NCI-H2081 (cell line): ENCODE measurements at regions not wholly inside any gene's neighbourhood (a gene's known extent, or its start where the extent isn't known, plus 50 kb on each side); places are given as distances from the start of the nearest gene placed in this dataset.

Experiments
- DNase-seq, 2 experiments: peaks; one replicate each; lab custom pipeline; 2025; lab: John Stamatoyannopoulos, UW

DNA sequence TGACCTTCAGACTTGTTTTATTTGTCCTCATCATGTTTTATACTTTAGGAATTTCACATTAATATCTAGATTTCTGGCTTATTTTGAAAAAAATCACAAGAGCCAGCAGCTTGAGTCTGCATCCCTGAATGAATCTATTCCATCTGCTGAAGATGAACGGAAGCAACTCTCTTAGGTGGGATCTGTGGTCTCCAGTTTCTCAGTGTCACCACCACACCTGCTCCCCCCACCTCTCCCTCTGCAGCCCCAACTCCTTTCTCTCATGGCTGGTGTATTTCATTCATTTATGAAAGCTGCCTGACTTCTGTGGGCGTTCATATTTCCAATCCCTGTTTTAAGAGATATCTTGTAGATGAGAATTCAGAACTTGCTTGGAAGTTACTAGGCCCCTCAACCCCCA lies 102.1 kb upstream of the AGBL1 start:
- no peak for DNase-seq

DNA sequence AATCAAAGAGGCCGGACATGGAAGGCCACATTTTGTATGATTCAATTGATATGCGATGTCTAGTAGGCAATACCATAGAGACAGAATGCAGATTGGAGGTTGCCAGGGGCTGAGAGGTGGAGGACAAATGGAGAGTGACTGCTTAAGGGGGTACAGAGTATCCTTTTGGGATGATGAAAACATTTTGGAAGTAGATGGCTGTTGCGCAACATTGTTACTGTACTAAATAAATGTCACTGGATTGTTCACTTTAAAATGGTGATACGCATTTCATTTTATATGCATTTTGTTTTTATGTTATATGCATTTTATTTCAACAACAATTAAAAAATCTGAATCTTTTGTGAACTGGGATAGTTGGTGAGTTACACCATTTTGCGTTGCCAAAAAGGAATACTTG lies 99.7 kb upstream of the AGBL1 start:
- DNase-seq = no peak

DNA sequence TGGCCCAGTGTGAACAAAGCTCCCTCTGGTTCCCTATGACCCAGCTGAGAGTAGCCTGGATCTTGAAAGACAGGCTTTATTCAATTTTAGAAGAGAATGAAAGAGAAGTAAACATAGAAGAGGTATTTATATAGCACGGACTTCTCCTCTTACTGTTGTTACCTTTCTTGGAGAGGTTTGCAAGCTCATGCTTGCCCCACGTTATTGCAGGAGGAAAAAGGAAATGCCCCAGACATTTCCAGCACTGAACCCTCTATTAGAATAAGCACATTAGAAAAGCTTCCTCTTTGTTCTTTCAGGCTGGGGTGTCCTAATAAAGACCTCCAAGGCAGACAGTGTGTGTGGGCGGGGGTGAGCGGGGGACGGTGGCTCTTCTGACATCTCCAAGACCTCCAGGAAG lies 98.7 kb upstream of the AGBL1 start:
- no peak for DNase-seq

DNA sequence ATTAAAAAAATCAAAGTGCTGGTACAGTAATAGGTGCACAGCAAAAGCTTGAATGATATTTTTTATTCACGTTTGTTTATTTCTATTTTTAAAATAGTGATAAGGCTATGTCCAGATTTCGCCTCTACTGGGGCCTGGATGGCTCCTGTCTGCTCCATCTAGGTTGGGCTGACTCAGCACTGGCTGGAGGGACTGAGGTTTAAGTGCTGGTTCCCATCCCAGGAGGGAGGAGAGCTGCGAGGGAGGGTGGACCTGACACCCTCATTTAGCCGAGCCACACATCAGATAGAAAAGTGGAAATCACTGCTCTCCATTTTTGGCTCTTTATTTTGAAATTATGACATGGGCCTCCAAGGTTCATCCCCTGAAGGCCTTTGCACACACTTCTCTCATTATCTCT lies 95.4 kb upstream of the AGBL1 start:
- DNase-seq = no peak

DNA sequence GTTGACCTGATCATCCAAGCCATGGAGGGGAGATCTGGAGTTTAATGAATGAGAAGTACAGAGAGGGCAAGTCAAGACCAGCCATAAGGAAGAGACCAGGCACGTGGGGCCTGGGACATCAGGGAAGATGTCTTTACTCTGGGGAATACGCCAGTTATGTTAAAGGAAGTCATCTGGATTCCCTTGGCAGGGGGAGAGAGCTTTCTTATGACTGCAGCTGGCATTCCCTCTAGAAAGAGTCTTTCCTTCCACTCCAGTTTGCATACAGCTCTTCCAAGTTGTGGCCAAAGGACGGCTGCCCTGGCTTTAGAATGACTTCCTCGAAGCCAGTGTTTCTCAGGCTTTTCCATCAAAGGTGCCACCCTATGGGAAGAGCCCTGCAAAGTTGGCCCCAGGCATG lies 93.6 kb upstream of the AGBL1 start:
- DNase-seq = no peak

DNA sequence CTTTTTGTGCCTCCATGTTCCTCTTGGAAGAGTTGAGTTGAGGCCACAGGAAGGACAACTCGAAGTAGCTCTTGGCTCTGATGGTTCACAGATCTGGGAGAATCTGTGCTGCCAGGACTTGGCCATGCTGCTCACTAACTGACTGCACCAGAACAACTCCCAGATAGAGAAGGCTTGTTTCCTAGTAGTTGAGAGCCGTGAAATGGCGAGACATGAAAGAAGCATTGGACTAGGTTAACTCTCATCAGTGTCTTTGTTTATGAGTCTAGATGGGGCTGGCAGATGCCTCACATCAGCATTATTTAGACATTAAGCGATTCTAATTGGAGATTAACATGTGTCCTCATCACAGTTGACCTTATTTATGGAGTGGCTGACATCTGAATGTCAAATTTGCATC lies 92.9 kb upstream of the AGBL1 start:
- no peak for DNase-seq

DNA sequence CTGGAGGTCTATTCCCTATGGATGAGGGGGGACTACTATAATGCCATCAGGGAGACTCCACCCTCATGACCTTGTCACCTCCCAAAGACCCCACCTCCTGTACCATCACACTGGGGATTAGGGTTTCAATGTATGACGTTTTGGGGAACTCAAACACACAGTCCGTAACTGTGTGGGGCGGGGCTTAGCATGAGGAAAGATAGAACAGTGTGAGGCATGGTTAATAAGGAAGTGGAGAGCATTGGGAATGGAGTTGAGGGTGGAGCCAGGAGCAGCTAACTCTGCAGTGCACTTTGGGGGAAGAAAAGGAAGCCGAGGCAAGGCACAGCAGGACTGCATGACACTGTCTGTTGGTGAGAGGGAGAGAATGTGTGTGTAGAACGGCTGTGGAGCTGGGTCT lies 90.9 kb upstream of the AGBL1 start:
- DNase-seq = no peak

DNA sequence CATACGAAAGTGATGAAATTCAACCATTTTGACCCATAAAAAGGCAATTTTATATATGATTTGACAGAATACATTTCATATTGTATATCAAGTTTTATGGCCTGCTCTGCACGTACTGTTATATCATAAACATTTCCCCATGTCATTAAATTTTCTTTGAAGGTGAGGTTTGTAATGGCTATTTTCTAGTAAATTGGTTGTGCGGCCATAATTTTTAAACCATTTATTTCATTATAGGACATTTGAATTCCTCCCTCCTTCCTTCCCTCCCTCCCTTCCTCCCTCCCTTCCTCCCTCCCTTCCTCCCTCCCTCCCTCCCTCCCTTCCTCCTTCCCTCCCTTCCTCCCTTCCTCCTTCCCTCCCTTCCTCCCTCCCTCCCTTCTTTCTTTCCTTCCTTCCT lies 87.4 kb upstream of the AGBL1 start:
- DNase-seq = no peak

DNA sequence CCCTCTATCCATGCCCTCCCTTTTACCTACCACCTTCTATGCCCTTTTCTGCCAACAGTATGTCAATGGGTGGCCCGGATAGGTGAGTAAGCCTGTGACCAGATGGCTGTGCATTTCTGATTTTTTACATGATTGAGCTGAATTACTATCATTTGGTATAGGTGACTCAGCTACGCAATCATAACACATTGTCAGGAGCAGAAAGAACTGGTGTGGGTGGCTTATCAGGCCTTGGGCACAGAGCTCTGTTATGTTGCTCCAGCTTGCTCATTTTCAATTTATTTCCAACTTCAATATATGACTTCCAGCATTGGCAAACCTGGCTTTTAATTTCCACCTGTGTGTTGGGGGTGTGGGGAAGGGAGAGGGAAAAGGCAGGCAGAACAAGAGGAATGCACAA lies 86.6 kb upstream of the AGBL1 start:
- DNase-seq = no peak

DNA sequence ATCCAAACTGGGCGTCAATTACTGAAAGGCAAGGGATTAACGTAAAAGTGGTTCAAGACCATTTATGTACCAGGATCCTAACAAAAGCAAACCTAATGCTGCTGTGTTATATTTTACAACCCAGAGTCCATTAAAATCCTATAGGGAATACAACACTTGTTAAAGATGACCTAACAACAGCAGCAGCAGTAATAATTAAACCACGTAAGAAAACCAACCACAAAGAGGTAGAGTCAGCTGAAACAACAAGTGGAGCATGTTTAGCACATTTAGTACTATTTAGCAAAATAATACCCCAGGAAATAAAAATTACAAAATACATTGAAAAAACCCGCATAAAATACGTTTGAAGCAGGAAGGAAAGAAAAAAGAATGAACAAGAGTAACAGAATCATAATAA lies 82.1 kb upstream of the AGBL1 start:
- no peak for DNase-seq

DNA sequence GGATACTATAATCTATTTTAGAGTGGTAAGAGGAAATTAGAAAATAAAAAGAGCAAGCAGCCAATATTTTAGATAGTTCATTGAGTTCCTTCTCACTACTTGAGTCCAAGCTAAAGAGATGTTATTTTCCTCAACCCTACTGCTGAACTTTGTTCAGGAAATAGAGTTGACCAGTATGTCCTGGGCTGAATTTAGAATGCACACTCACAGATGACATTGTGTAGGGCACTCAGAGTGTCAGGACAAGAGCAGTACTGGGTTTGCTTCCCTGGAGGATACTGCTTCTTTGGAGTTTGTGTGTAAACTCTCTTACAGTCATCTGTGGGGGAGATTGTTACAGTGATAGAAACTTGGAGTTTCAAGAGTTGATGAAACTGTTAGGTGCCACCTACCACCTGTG lies 80.0 kb upstream of the AGBL1 start:
- no peak for DNase-seq

DNA sequence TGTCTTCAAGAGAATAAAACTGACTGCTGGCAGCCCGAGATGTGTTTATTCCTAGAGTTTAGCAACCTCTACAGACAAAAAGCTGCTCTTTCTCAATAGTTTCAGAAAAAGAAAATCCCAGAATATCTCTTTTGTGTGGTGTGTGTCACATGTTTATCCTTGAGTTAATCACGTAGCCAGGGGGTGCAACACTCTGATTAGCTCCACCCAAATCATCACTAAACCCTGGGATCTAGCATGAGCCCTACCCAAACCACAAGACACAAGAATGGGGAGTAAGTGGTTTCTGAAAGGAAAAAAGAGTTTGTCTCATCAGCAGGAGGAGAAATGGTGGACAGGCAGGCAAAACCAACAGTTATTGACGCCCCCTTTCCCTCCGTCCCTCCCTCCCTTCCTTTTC lies 78.5 kb upstream of the AGBL1 start:
- no peak for DNase-seq

DNA sequence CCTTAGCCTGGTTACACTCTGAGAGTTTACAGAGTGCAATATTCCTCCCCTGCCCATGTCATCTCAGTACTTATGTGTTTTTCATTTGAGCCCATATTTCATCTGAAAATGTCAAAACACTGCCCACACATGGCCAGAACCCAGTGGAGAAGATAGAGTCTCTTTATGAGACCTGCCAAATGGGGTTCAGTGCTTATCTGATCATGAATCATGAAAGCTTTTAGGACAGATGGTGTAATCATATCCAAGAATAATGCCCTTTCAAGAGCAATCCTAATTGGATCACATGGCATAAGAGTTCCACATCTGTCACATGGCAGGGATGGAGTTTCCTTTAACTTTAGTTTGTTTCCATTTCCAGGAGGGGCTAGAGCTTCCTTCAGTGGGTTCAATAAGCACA lies 77.2 kb upstream of the AGBL1 start:
- DNase-seq = no peak

DNA sequence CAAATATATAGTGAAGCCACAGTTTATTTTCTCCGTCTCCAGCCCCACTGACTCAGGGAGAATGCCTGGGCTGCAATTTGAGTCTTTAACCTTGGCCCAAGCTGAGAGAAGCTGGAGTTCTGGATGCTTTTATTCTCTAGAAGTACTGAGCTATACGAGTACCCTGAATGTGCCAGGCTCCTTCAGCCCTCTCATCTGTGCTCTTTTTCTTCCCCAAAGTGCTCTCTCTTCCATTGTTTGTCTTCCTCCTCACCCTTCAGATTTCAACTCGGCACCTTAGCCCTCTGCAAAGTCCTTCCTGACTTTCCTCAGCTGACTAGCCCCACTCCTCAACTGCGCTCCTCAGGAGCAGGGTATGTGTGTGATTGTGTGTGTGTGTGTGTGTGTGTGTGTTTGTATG lies 75.6 kb upstream of the AGBL1 start:
- DNase-seq = no peak

DNA sequence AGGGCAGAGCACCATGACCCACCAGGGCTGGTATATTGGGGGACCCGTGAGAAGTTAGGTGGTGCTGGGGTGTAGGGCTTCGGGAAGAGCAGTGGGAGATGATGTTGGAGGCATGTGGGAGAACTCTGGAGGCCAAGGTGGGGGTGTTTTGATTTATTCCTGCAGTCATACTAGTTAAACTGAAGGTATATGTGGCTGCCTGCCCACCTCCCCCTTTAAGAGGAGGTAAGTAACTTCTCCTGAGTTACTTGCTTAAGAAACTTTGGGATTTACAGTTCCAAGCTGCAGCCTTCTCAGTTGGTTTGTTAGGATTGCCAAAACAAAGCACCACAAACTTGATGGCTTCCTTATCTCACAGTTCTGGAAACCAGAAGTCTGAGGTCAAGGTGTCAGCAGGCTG lies 73.1 kb upstream of the AGBL1 start:
- DNase-seq = no peak

DNA sequence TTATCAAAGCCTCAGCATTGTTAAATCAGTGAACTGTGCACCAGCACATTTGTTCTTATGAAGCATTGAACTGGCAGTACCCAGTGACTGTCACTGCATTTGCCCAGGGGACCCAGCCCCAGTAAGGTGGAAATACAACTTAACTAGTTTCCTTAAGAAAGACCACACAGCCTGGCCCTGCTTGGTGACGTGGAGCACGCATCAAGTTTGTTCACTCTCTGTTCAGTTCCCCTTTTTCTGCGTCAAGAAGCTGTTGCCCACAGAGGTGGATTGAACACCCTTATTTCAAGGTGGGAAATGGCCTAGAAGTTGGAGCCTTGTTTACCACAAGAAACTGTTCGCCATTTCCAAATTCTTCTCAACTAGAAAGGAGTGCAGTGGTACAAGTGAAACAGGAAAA lies 69.9 kb upstream of the AGBL1 start:
- DNase-seq = no peak

DNA sequence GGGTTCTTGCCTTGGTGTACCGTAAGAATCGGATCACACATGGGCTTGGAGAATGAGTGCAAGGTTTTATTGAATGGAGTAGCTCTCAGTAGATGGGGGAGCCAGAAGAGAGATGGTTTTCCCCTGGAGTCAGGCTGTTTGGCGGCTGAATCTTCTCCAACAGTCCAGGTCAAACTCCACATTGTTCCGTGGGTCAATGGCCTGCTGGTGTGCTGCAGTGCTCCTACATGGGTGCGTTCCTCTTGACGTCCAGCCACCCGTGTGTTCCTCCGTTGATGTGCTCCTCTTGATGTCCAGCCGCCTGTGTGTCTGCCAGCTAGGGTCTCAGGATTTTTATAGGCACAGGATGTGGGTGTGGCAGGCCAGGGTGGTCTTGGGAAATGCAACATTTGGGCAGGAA lies 69.3 kb upstream of the AGBL1 start:
- no peak for DNase-seq

DNA sequence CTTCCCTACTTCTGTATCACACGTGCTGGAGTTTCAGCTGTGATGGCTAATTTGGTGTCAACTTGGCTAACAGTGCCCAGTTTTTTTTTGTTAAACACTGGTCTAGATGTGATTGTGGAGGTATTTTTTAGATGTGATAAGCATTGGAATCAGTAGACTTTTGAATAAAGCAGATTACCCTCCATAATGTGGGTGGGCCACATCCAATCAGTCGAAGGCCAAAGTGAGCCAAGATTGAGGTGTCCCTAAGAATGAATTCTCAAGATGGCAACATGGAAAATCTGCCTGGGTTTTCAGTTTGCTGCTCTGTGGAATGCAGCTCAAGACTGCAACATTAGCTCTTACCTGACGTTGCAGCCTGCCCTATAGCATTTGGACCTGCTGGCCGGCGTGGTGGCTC lies 68.8 kb upstream of the AGBL1 start:
- no peak for DNase-seq

DNA sequence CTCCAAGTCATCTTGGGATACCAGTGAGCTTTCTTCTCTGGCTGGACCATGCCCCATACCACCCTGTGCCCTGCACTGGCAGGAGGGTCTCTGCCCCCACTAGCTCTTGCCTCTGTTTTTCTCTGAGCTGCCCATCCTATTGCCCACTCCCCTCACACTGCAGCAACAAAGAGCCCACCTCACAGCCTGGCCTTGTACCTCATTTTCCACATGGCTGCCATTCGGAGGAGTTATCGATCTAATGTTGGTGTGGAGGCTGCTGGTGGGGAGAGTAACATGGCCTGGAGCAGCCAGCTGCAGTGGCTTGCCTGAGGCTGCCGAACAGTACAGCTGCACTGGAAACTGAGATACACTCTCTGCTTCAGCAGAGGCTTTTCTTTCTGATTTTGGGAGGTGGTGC lies 65.7 kb upstream of the AGBL1 start:
- DNase-seq = no peak

DNA sequence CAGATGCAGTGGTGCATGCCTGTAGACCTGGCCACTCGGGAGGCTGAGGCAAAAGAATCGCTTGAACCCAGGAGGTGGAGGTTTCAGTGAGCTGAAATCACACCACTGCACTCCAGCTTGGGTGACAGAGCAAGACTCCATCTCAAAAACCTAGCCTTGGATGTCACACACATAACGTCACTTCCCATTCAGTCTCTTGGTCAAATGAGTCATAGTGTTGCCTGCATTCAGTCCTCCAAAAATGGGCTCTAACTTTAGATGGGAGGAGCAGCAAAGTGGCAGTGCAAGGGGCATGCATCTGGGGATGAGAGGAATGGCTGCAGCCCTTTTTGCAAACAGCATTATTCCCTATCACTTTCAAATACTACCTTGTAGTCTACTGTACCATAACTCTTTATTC lies 62.9 kb upstream of the AGBL1 start:
- DNase-seq = no peak

DNA sequence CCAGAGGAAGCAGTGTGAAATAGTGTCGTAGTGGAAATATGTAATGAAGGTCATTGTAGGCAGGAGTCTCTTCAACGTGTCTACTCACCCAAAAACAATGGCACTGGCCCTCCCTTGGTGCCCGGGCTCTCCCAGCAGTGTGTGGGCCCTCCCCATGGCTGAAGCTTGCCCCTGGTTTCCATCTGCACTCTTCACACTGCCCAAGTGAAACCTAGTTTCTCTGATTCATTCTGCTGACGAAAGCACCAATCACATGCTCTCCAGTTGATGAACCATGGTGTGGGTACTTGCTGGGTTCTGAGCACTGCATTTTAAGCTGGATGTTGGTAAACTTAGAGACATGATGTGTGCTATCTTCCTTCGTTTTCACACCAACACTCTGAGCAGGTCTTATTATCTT lies 61.0 kb upstream of the AGBL1 start:
- DNase-seq = no peak

DNA sequence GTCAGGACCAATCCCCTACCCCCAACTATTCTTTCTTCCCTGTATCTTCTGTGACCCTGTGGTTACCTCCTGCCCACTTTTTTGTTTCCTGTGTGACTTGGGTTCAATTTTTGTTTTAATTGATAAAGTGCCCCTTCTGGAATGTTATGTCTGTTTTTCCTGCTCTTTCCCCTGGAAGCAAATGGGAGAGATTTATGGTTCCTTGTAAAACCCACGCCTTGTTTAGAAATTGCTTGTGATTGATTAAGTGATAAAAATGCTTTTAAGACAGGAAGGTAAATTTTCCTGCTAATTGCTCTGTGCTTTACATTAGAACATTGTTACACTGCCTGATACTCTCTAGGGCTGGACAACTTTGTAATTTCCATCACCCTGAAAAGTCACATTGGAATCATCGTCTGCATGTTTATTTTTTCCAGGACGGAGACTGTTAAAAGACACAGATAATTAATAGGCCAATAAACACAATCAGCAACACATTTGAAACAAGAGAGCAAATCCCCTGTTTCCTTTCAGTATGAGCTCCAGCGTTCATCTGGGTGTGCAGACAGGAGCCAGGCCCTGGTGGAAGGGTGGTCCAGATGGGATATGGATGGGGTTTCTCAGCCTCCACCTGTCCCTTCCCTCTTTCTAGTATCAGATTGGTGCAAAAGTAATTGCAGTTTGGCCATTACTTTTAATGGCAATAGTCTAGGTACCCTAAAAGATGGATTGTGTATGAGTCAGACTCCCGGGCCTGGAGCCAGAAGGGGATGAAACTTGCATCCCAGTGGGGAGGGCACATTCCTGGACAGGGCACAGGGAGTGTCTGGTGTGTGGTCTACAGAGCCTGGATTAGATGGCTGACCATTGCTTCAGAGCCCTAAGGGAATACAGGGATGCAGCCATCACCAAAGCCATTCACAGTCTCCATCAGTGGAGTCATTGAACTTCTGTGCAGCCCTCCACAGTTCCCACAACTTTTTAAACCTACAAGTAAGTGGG lies 58.1 kb upstream of the AGBL1 start:
- no peak for DNase-seq

DNA sequence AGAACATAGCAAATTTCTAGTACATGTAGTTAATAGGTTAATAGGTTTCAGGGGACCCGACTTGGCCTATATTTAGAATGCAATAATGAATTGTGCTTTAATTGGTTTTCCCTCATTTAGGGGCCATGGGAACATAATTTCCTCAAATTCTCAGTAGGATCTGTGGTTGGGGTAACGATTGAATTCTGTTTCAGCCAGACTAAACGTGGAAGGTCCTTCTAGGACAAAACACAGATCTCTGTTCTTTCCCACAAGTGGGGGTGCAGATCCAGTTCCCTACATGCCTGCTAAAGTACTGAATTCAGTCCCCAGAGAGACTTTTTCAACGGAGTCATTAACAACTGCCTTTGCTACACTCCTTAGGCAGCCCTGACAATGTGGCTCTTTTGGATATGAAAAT lies 50.7 kb upstream of the AGBL1 start:
- no peak for DNase-seq
